ENCODE measurements at regions not wholly inside any gene's neighbourhood (a gene's known extent, or its start where the extent isn't known, plus 50 kb on each side); places are given as distances from the start of the nearest gene placed in this dataset.
A peak's percentile ranks its signal among the peaks of the same experiment; 100 is the strongest.
"Not testable (repeated sequence)": the region's sequence is repeated elsewhere in the genome, so short reads cannot be mapped to it uniquely, and the experiment has no call there.

DNA sequence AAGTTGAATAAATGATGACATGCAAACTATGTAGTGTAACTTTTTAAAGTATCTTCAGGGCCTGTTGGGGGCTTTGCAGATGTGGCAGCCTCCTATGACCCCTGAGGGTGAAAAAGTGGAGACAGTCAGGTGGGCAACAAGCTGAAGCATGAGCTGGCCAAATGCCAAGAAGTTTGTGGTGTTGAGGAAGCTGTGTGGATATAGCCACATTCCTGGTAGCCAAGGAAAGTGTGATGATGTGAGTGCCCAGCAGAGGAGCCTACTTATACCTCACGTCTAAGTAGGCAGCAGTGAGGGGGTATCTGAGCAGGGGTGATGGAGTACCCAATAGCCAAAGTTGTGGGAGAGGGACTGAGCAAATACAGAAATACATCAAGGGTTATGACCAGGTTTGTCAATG is 621.2 kb upstream of the CDH6 start:
- no peak for DNase-seq

DNA sequence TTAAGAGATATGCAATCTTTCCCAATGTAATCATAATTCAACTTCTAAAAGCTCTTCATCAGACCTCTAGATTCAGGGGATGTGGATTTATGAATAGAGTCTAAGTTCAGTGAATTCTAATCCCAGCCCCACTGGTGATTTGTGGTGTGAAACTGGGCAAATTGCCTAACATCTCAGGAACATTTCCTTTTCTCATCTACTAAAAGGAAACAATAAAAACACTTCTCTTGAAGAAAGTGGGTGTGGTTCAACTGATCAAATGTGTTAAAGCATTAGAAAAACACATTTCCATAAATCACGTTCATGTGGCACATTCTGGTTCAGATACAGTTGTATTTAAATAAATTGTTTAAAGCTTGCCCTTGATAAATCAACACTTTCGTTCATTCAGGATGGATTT is 631.7 kb upstream of the CDH6 start:
- DNase-seq: no peak

DNA sequence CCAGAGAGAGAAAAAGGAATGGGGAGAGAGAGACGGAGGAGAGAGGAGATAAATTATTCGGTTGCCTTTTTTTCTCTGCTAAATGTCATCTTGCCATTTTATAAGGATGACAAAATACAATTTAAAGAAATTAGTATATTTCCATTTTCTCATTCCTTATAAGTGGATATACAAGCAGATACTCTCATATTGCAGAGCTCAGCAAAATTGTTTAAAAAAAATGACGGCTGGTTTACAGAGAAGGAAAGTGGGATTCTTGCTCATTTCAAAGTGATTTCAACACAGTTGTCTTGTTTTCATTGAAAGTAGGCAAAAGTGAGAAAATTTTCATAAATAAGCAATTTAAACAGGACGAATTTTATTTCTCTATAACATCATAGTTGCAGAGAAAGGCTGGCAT is 641.9 kb upstream of the CDH6 start:
- no peak for DNase-seq

DNA sequence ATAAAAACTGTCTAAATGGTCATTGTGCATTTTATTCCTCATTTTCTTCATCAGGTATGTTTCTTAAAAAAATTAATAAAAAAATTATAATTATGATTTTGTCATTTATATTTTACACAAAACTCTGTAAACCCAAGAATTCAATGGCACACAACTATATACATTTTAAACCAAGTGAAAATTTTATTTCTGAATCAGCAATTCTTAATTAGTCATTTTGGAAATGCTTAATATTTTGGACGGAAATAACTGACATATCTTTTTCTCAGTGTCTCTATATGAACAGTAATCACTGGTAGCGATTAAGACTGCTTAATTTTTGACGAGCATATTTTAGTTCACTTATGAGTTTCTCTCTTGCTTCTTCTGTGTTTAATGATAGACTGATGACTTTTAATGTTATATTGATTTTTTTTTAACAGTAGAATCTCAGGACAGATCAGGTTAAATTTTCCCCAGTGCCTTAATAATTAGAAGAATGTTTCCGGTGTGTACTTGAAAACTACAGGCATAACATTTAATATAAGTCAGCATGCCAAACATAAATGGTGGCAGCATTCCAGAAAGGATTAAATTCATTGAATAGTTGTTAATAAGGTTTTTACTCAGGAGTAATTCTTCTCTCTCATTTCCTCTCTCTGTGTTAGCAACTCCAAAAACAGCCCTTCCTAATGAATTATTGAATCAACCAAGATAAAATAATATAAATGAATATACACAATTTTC is 644.7 kb upstream of the CDH6 start:
- DNase-seq: no peak

DNA sequence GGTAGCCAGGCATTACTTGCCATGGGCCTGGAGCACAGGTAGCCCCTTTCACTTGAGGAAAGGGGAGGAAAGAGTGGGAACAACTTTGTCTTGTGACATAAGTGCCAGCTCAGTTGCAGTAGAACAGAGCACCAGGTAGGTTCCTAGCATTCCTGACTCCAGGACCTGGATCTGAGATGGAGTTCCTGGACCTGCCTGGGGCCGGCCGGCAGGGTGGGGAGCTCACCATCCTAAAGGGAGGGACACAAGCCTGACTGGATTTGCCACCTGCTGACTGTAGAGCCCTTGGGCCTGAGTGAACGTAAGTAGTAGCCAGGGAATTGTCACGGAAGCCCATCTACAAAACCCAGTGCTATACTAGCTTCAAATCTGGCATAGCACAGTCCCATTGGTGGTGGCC is 653.3 kb upstream of the CDH6 start:
- DNase-seq: no peak

DNA sequence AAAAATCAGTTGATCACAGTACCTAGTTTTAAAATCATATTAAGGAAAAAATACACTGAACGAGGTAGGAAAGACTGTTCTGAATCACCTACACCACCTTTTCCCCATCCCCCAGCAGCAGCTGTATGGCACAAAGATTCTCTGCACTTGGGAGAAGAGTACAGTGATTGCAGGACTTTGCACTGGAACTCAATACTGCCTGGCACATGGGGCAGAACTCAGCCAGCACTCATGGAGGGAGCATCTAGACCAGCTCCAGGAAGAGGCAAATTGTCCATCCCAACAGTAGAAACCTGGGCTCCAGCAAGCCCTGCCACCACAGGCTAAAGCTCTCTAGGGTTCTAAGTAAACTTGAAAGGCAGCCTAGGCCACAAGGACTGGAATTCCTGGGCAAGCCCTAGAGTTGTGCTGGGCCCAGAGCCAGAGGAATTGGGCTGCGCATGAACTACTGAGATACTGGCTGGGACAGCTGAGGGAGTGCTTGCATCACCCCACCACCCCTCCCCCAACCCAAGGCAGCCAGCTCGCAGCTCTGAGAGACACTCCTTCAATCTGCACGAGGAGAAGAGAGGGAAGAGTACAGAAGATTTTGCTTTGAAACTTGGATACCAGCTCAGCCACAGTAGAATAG is 654.4 kb upstream of the CDH6 start:
- DNase-seq: no peak

DNA sequence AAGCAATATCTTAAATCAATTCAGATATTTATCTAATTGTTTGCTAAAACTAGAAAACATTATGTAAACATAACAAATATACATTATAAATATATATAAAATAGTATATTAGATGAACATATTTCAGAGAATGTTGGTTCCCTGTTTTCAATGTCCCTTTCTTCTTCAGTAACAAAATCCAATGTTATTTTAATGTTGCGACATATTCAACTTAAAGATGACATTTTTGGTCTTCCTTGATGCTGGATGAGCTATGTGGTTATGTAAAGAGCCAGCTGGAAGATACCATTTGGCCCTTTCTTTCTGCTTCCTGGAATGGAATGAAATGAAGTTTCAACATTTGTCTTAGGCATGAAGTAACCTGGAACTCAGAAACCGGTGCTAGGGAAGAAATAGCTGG is 668.1 kb upstream of the CDH6 start:
- no peak for DNase-seq

DNA sequence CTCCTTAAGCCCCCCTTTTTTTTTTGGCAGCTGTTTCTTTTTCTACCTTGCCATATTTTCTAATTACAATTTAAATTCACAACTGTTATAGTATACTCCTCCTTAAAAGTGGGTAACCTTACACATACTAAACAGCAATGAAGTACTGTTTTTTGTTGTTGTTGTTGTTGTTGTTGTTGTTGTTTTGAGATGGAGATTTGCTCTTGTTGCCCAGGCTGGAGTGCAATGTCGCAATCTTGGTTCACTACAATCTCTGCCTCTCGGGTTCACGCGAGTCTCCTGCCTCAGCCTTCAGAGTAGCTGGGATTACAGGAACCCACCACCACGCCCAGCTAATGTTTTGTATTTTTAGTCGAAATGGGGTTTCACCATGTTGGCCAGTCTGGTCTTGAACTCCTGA is 669.1 kb upstream of the CDH6 start:
- no peak for DNase-seq

DNA sequence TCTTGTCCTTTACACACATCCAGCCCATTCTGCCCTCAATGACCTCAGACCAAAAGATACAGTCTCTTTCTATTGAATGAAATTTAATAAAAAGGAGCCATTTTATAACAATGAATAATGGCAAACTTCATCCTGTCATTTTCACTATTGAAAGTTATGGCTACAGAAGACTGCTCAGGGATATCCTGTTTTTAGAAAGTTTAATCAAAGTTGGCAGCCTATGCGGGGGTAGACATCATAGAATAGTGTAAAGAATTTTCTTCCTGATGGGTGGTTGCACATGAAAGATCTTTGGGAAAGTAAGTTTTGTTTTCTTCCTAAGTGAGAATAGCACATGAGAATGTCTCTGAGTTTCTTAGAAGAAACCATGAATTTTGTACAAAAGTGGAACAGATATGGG is 670.4 kb upstream of the CDH6 start:
- no peak for DNase-seq

DNA sequence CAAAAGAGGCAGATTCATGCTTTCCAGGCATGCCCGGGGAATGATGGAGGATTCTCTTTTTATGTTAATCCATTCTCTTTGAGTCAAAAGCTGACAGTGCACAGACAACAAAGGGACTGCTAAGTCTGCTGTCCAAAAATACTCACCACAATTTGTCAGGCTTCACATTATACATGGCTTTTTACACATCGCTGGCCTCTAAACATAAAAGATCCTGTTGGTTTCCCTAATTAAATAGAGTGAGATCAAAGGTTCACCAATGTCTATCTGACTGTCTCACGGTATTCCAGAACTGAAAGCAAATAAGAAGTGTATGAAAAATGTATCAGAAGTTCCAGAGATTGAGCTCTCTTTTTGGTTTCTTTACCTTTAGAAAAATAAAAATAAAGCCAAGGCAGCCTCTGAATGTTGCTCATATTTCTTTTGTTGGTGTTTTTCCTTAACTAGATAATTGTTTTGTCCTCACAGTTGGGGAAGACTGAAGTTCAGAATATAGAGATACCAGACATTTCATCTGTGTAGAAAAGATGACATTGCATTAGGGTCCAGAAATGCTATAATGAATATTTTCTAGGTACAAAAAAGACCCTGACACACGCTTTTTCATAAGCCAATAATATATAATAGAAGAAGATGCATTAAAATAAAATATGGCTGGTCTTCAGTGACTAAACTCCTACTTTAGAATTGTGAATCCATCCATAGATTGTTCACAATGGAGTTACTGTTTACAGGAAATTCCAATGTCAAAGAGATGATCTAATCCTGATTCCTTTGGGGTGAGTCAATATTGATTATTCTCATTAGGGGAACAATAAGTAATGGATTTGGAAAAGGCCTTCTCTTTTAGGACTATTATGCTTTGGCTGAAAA is 688.2 kb upstream of the CDH6 start:
- no peak for DNase-seq

DNA sequence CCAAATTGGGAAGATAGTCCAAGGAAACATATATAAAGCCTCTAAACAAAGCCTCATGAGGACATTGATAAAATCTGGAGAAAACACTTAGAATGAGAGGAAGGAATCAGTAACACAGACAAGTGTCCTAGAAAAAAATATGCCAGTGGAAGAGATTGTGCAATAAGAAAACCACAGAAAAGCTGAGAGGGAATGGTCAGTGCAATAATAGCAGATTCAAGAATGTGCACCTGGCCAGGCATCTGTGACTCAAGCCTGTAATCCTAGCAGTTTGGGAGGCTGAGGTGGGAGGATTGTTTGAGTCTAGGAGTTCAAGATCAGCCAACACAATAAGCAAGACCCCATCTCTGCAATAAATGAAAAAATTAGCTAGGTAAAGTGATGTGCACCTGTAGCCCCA is 691.2 kb upstream of the CDH6 start:
- DNase-seq: no peak

DNA sequence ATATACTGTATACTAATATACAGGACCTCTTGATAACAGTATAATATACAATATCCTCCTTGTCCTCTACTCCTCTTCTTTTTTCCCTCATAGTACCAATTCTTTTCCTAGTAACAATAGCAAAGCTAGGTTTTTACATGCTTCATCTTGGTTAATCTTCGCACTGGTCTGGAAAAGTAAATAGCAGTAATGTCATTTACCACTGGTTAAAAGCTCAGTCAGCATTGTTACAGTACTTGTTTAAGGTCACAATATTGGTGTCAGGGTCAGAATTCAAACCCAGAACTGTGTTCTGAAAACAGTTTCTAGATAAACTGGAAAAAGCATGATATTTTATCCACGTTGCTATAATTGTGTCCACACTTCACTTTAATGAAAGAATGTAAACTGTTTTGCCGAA is 692.4 kb upstream of the CDH6 start:
- DNase-seq: no peak

DNA sequence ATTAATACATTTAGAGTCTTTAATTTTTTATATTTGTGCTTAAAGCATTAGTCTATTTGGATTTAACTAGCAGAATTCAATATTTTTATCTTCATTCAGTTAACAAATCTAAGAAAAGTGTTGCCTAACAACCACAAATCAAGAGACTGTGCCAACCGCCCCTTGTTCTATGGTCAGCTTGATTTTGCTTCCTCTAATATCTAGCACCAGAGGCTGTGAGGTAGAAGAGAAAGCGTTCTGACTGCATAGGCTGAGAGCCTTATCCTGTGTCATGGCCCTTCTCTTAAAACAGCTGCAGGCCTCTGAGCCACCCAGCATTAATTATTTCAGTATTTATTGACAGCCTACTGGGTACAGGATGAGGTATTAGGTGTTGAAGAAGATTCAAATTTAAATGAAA is 693.0 kb upstream of the CDH6 start:
- no peak for DNase-seq

DNA sequence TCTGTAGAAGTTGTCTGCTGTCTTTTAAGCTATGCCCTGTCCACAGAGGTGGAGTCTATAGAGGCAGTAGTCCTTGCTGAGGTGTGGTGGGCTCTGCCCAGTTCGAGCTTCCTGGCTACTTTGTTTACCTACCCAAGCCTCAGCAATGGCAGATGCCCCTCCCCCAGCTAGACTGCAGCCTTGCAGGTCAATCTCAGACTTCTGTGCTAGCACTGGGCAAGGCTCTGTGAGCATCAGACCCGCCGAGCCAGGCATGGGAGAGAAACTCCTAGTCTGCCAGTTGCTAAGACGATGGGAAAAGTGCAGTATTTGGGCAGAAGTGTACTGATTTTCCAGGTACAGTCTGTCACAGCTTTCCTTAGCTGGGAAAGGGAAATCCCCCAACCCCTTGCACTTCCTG is 694.1 kb upstream of the CDH6 start:
- DNase-seq: no peak

DNA sequence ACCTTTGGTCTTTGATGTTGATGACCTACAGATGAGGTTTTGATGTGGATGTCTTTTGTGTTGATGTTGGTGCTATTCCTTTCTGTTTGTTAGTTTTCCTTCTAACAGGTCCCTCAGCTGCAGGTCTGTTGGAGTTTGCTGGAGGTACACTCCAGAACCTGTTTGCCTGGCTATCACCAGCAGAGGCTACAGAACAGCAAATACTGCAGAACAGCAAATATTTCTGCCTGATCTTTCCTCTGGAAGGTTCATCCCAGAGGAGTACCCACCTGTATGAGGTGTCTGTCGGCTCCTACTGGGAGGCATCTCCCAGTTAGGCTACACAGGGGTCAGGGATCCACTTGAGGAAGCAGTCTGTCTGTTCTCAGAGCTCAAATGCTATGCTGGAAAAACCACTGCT is 694.5 kb upstream of the CDH6 start:
- DNase-seq: no peak

DNA sequence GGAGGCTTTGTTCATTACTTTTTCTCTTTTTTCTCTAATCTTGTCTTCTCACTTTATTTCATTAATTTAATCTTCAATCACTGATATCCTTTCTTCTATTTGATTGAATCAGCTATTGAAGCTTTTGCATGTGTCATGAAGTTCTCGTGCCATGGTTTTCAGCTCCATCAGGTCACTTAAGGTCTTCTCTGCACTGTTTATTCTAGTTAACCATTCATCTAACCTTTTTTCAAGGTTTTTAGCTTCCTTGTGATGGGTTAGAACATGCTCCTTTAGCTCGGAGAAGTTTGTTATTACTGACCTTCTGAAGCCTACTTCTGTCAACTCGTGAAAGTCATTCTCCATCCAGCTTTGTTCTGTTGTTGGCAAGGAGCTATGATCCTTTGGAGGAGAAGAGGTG is 695.0 kb upstream of the CDH6 start:
- not testable (repeated sequence) for DNase-seq

DNA sequence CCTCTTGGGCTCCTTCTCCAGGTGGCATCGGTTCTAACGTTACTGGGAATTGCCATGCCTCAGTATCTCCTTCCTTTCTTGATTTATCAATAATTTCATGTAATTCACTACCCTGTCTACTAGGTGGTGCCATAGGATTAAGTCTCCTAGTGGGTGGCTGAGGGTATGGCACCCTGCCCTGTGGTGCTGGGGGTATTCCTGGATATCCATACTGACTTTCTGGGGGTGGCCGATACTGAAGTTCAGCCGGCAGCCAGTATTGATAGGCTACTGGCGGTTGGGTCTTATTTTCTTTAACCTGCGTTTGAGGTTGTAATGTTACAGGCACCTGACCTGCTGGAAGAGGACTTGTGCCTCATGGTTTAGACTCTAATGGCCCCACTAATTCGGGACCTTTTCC is 699.4 kb upstream of the CDH6 start:
- DNase-seq: not testable (repeated sequence)

DNA sequence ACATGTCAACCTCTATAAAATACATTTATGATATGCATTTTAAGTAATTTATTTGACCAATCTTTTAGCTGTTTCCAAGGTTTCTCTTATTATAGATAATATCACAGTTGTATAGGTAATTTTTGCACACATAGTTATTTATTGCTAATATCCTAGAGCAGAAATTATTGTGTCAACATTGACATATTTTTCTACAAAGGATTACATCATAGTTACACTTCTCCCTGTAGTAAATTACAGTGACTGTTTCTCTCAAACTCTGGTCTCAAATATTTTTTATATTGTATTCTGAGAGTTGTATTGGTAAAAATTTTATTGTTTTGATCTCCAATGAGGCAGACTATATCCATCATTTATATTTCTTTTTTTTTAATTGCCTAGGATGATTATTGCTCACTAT is 714.4 kb upstream of the CDH6 start:
- no peak for DNase-seq

DNA sequence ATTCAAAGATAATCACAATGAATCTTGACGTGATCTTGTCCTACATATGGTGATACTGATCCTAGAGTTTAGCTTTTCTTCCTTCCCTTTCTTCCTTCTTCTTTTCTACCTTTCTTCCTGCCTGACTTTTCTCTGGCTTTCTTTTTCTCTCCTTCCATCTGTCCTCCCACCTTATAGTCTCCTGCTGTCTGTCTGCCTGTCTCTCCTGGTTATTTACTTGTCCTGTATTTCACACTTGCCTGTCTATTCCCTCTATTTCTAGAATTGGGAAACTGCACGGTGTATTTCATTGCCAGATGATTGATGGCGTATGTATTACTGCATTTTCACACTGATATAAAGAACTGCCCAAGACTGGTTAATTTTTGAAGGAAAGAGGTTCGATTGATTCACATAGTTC is 718.1 kb upstream of the CDH6 start:
- DNase-seq: no peak

DNA sequence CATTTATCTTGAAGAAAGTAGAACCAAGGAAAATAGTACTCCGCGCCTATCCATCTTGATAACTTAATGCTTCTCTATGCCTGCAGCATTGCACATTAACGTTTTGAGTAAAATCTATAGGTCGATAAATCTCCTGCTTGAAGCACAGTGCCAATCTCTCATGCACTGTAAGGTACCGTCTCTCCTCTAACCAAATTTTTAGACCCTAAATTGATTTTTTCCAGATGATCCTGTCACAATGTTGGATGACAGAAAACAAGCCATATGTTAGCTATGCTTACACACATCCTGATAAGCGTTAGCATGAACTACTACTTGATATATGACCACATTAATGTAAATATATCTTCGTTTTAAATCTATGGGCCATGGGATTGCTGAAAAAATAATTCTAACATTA is 723.8 kb upstream of the CDH6 start:
- DNase-seq: no peak

DNA sequence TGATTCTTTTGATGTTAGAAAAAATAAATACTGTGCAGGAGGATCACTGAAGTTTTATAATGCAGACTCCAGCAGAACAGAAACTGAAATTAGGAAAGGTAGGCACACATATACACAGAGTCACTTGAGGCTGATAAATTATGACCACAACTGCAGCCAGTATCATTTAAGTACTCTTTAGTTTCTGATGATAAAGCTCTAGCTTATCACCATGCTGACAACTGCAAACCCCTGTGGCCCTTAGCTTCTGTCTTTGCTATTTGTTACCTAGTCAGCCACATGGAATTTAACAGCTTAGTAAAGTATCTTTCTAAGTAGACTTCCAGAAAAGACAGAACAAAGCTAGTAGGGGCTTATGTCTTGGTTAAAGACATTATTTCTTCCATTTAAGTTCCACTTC is 734.8 kb upstream of the CDH6 start:
- peak; percentile 5 for DNase-seq

DNA sequence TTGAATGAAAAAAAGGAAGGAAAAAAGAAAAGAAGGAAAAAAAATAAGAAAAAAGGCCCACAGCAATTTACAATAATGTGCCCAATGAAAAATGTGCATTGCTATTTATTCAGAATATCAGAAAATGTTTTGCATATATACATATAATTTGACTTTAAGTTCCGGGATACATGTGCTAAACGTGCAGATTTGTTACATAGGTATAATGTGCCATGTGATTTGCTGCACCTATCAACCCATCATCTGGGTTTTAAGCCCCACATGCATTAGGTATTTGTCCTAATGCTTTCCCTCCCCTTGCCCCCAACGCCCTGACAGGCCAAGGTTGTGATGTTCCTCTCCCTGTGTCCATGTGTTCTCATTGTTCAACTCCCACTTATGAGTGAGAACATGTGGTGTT is 738.0 kb upstream of the CDH6 start:
- DNase-seq: not testable (repeated sequence)

DNA sequence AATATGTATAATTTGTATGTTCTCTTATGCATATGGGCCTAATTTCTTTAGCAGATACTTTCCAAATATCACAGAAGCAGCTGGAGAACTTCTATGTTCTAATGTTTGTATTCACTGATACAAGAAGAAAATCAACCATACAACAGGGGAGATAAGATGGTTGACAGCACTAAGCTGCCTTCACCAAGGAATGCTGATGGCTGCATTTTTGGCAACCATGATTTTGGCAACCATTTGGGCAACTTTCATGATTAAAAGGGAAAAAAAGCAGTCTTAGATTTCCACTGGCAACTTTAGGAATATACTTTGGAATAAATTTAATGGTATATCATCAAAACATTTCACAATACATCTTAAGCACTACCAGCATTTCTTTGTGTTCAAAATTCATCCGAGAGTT is 740.3 kb upstream of the CDH6 start:
- DNase-seq: no peak

DNA sequence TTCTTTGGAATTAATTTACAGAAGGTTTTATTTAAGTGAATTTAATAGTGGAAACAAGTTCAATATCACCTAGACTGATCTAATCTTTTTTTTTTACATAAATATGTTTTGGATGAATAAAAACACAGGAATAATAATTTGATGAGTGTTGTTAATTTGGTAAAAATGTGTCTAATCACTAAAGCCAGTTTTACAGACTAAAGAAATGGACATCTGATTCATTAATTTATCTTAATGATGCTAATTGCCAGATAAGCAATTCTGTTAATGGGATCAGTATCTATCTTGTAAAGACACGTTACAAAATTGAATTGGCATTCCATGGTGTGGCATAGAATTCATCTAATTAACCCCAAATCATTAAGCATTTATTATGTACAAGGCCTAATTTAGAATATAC is 743.3 kb upstream of the CDH6 start:
- no peak for DNase-seq
